GM12865 (cell line): ENCODE measurements at regions not wholly inside any gene's neighbourhood (a gene's known extent, or its start where the extent isn't known, plus 50 kb on each side); places are given as distances from the start of the nearest gene placed in this dataset.

ENCODE experiments used
- DNase-seq: peaks from one replicate; pipeline ENCODE4 v3.0.0; 2010; ENCODE audit warnings: low read depth
- H3K4me3 ChIP-seq: 2 replicates; pipeline ENCODE4 v1.5.1; 2011; ENCODE audit warnings: mild to moderate bottlenecking, low read depth, low read length, control low read depth
- CTCF ChIP-seq: IDR thresholded peaks from 2 replicates; pipeline ENCODE4 v1.5.1; 2011; ENCODE audit warnings: low read length, control low read depth, low read depth, inconsistent platforms; ENCODE audit not compliant: insufficient read depth; ENCODE audit errors: missing control alignments

DNA sequence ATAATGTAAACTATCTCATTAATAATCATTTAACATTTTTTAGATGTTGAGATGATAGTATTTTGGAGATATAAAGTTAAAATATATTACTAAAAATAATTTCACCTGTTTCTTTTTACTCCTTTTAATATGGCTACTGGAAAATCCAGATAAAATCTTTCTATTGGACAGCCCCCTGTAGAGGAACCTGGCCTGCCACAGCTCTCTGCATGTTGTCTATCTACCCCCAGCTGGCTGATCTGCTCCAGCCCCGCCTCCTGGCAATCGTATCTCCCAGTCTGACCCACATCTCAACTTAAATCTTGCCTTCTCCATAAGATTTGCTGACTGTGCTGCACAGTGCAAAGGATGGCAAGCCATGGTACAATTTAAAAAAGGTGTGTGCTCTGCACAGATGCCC lies 182.8 kb downstream of the SIPA1L2 start:
- no peak for TF ChIP-seq CTCF
- H3K4me3 ChIP-seq, result no peak overlapping the region

DNA sequence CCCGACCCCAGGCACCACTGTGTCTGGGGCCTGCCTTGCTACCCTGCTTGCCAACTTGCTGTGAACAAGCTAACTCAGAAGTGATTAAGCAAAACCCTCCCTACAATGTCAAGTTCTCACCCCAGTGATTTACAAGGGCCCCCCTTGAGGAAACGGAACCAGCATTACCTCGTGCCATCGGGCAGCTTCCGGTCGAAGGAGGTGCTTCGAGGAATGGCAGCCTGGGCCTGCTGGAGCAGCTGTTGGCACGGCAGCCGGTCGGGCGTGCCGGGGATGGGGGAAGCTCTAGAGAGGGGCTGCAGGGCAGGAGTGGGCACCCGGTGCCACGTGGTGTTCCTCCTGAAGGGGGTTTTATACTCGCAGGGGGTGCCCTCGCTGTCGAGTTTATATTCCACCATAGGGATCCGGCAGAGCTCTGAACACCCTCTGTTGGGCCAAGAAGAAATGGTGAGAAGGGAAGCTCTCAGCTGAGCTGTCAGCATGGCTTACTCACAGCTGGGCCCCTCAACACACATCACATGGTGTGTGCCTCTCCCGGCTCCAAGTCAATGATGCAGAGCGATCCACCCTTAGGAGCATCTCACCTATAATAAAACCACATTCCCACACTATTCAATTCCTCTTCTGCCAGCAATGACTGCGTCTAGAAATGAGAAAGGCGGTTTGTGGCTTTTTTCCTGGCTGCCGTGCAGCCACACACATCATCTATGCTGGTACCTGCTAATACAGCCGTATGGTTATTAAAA lies 184.4 kb downstream of the SIPA1L2 start:
- no peak for DNase-seq

More for the DNA sequence above, 182.8 kb downstream of the SIPA1L2 start:
- no peak for DNase-seq

GRCh38 chr1:232443372-232443771 lies 186.6 kb downstream of the SIPA1L2 start:
- no peak for DNase-seq
- H3K4me3 ChIP-seq, result no peak overlapping the region
- TF ChIP-seq CTCF, result no peak

More for the DNA sequence above, 184.4 kb downstream of the SIPA1L2 start:
- no peak overlapping the region for H3K4me3 ChIP-seq
- TF ChIP-seq CTCF, result no peak

DNA sequence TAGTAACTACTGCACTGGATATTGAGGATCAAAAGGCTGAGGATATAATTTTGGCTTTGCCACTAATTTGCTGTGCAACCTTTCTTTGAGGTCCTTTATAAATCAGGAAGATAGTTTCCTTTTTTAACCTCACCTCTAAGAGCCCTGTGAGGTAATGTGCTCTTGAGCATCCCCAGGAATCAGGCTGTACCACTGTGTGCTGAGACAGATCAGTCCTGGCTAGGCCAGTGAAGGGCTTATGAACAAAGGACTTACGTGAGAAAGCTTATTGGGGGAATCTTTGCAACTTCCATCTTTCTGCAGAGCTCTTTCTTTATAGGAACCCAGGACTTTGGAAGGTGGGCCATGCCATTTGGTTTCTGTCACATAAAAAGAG lies 188.9 kb downstream of the SIPA1L2 start:
- no peak for DNase-seq
- TF ChIP-seq CTCF, result no peak

DNA sequence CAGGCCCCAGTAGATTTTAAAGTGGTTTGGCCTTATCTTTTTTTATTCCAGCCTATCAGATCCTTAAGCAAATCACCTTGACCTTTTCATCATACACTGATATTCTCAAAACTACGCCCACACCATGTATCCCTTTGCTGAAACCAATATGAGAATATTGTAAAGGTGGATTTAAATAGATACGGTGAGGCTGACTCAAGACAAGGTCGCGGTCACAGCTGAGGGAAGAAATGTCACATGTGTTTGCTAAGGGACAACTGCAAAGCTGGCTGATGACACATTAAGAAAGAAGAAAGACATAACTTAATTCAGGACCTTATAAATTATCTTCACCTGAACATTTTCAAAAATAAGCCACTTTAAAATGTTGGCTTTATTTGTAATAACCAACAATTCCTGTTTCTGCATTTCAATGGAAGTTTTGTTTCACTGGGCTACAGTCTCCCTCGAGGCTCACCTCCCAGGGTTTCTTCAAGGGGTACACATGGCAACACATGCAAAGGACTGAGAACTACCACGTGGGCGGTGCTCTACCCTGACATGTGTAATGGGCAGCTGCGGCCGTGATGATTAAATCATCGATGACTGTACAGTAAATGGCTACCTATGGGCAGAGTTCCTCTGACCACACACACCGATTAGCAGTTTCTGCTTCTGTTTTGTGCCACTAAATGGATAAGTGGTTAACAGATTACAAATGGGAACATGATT lies 189.5 kb downstream of the SIPA1L2 start:
- no peak overlapping the region for H3K4me3 ChIP-seq
- DNase-seq, result peak; percentile 8
- no peak for TF ChIP-seq CTCF

More for the DNA sequence above, 188.9 kb downstream of the SIPA1L2 start:
- H3K4me3 ChIP-seq, result no peak overlapping the region

DNA sequence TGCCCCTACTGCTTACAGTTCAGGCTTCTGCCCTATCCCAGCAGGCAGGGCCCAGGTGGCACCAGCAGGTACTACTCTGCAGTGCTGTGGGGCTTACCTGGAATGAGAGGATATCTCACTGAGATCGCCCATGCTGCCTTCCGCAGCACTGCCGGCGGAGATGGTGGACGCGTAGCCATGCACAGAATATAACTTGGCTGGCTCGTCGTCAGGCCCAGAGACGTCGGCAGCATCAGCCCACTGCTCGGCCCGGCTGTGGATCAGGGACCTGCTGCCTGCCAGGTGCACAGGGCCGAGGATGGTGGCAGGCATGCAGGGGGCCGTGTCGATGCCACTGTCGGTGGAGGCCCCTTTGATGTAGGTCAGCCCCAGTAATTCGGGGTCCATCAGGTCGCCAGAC lies 190.9 kb downstream of the SIPA1L2 start:
- no peak overlapping the region for H3K4me3 ChIP-seq
- no peak for DNase-seq
- TF ChIP-seq CTCF, result no peak
